Osteoblast (primary cell): ENCODE measurements at regions not wholly inside any gene's neighbourhood (a gene's known extent, or its start where the extent isn't known, plus 50 kb on each side); places are given as distances from the start of the nearest gene placed in this dataset.
A peak's percentile ranks its signal among the peaks of the same experiment; 100 is the strongest.
"Not testable (repeated sequence)": the region's sequence is repeated elsewhere in the genome, so short reads cannot be mapped to it uniquely, and the experiment has no call there.

ENCODE experiments used
- DNase-seq: peaks from one replicate; pipeline ENCODE4 v3.0.0; 2011; ENCODE audit warnings: low spot score, mixed read lengths; ENCODE audit not compliant: insufficient read length; ENCODE audit errors: missing footprints
- H2AFZ ChIP-seq: 2 replicates; pipeline ENCODE4 v1.6.0; 2011; ENCODE audit warnings: mild to moderate bottlenecking, low read length
- H3K27ac ChIP-seq: 2 replicates; pipeline ENCODE4 v1.5.1; 2011; ENCODE audit warnings: mild to moderate bottlenecking, low read depth, low read length, moderate library complexity
- H3K27me3 ChIP-seq: 2 replicates; pipeline ENCODE4 v1.6.0; 2012; ENCODE audit warnings: mild to moderate bottlenecking, control low read depth, inconsistent platforms, low read length, moderate library complexity; ENCODE audit not compliant: insufficient read depth
- H3K36me3 ChIP-seq: 2 replicates; pipeline ENCODE4 v1.5.1; 2011; ENCODE audit warnings: mild to moderate bottlenecking, low read length, control low read depth, moderate library complexity; ENCODE audit not compliant: insufficient read depth
- H3K4me1 ChIP-seq: 2 replicates; pipeline ENCODE4 v1.5.1; 2011; ENCODE audit warnings: mild to moderate bottlenecking, low read length, control low read depth, moderate library complexity; ENCODE audit not compliant: insufficient read depth
- H3K4me2 ChIP-seq: 2 replicates; pipeline ENCODE4 v1.6.0; 2011; ENCODE audit warnings: mild to moderate bottlenecking, low read length; ENCODE audit not compliant: insufficient read depth
- H3K4me3 ChIP-seq: fragments of 200-600 bp; sonication (generic); 3 replicates; pipeline ENCODE4 v1.5.1; 2012; ENCODE audit warnings: mild to moderate bottlenecking, low read length, inconsistent platforms; ENCODE audit not compliant: insufficient read depth
- H3K79me2 ChIP-seq: 2 replicates; pipeline ENCODE4 v1.6.0; 2012; ENCODE audit warnings: mild to moderate bottlenecking, low read length, control low read depth, inconsistent platforms; ENCODE audit not compliant: insufficient read depth
- H3K9me3 ChIP-seq: 2 replicates; pipeline ENCODE4 v1.5.1; 2011; ENCODE audit warnings: low read depth, low read length, control low read depth
- H4K20me1 ChIP-seq: 2 replicates; pipeline ENCODE4 v1.6.0; 2012; ENCODE audit warnings: mild to moderate bottlenecking, low read length, control low read depth; ENCODE audit not compliant: insufficient read depth
- CTCF ChIP-seq: IDR thresholded peaks from 2 replicates; pipeline ENCODE4 v1.5.1; 2011; ENCODE audit warnings: mild to moderate bottlenecking, low read depth, low read length, moderate library complexity; ENCODE audit errors: extremely low read depth

DNA sequence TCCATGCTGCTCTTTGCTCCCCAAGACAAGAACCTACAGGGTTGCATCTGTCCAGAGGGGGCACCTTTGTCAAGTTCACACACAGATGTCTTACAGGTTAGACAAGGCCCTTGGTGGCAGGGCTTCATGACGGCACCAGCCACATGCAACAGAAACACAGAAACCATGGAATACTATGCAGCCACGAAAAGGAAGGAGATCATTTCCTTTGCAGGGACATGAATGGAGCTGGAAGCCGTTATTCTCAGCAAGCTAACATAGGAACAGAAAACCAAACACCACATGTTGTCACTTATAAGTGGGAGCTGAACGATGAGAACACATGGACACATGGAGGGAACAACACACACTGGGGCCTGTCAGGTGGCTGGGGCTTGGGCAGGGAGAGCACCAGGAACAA, 85.1 kb upstream of the NDP start:
- Histone ChIP-seq H3K9me3 (no peaks in the 10 kb centered on the region), H3K4me3 (no peak overlapping the region), H4K20me1 (no peaks in the 10 kb centered on the region), H3K79me2 (no peaks in the 10 kb centered on the region), H3K4me1 (no peaks in the 10 kb centered on the region), H3K4me2 (no peak overlapping the region), H2AFZ (no peak overlapping the region), H3K36me3 (no peaks in the 10 kb centered on the region), H3K27ac (no peak overlapping the region), H3K27me3 (peaks cover 17% of the 10 kb centered on the region)
- no peak for TF ChIP-seq CTCF
- no peak for DNase-seq

GRCh38 chrX:44055638-44056037, 82.4 kb upstream of the NDP start:
- Histone ChIP-seq H3K4me2 (peak overlapping the region; percentile 1), H3K79me2 (no peaks in the 10 kb centered on the region), H2AFZ (no peak overlapping the region), H3K36me3 (no peaks in the 10 kb centered on the region), H3K27ac (no peak overlapping the region), H3K27me3 (peaks cover 14% of the 10 kb centered on the region), H3K9me3 (no peaks in the 10 kb centered on the region), H4K20me1 (no peaks in the 10 kb centered on the region), H3K4me3 (no peak overlapping the region), H3K4me1 (no peaks in the 10 kb centered on the region)
- no peak for TF ChIP-seq CTCF
- no peak for DNase-seq

DNA sequence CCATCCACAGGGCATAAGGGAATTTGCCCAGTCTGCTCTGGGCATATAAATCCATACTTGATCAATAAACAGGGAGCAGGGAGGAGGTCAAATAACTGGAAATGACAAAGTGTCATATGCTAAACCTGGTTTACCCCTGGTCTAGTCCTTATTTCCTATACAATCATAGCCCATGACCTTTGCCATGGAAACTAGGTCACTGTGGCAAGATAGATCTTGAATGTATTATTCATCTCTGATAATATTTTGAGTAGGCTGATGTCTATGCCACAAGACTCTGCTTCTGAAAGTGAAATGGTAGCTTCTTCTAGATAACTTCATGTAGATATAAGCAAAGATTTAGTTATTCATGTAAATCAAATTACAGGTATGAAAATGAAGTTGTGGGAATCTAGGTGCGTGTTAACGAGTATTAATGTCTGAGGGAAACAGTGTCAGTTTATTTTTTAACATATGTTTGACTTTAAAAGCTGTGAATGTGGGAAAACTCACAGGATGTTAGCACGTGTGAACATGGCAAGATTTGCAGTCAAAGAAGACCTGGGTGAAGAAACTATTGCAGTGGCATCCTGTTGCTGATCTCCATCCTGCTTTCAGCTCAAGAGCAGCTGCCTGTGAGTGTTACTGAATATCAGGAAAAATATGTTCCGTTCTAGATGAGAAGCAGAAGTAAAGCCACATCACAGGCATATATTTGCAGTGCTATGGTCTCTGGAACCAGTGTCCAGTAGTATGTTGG, 81.8 kb upstream of the NDP start:
- Histone ChIP-seq H3K4me2 (peak overlapping the region; percentile 1), H3K79me2 (no peaks in the 10 kb centered on the region), H3K27ac (no peak overlapping the region), H3K4me1 (no peaks in the 10 kb centered on the region), H3K4me3 (no peak overlapping the region), H3K9me3 (no peaks in the 10 kb centered on the region), H3K27me3 (peaks cover 12% of the 10 kb centered on the region), H2AFZ (no peak overlapping the region), H3K36me3 (no peaks in the 10 kb centered on the region), H4K20me1 (no peaks in the 10 kb centered on the region)
- TF ChIP-seq CTCF, result no peak
- no peak for DNase-seq

GRCh38 chrX:44045106-44045505, 71.9 kb upstream of the NDP start:
- H3K4me2 ChIP-seq, H3K9me3 ChIP-seq, H3K4me1 ChIP-seq, H3K79me2 ChIP-seq, DNase-seq, H3K27me3 ChIP-seq, H3K27ac ChIP-seq, H3K4me3 ChIP-seq, H3K36me3 ChIP-seq, H2AFZ ChIP-seq, H4K20me1 ChIP-seq: not testable (repeated sequence)
